ENCODE measurements at regions not wholly inside any gene's neighbourhood (a gene's known extent, or its start where the extent isn't known, plus 50 kb on each side); places are given as distances from the start of the nearest gene placed in this dataset.

GRCh38 chr11:127281534-127281933, 281.0 kb upstream of the KIRREL3 start:
- intact Hi-C loops (cut with DNase I) = no loop called here
- H3K27me3 ChIP-seq (replicated peaks; ENCODE audit: insufficient read depth) = no peaks in the 10 kb centered on the region

DNA sequence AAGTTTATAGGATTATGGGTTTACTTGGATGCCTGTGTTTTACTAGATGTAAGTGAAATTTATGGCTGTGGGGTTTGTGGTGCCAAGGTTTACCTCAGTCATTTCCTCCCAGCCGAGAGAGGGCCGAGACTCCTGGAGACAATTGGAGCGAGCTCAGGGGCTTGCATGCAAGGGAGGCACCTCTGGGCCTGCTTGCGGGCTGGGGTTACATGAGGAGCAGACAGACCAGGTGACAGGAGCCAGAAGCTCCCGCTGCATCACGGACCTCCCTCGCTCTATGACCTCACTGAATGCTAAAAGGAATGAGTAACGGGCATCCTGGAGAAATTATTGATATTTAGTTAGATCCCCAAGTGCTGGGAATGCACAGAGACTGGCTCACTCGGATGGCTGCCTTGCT, 275.2 kb upstream of the KIRREL3 start:
- 21% methylated on average over 9 of the region's 9 CpGs for whole genome bisulfite sequencing
- intact Hi-C loops (cut with DNase I) = no loop called here
- TF ChIP-seq CTCF (IDR thresholded peaks at IDR 0.05) = no peak
- DNase-seq (ENCODE audit: low spot score) = no peak
- Histone ChIP-seq H3K27me3 (replicated peaks; ENCODE audit: insufficient read depth) (no peaks in the 10 kb centered on the region), H3K27ac (no peak overlapping the region), H3K4me1 (replicated peaks) (no peaks in the 10 kb centered on the region), H3K36me3 (no peaks in the 10 kb centered on the region), H3K4me3 (no peak overlapping the region), H3K9me3 (no peaks in the 10 kb centered on the region)

More at GRCh38 chr11:127281534-127281933, 281.0 kb upstream of the KIRREL3 start:
- TF ChIP-seq POLR2AphosphoS5 (IDR thresholded peaks at IDR 0.05) (no peak), CTCF (IDR thresholded peaks at IDR 0.05) (no peak), POLR2A (IDR thresholded peaks at IDR 0.05) (no peak)
- H3K36me3 ChIP-seq = no peaks in the 10 kb centered on the region
- no peak overlapping the region for H3K27ac ChIP-seq
- H3K9me3 ChIP-seq = no peaks in the 10 kb centered on the region
- DNase-seq (ENCODE audit: low spot score) = no peak
- 100% methylated on average over 1 of the region's 1 CpG for WGBS
- H3K4me1 ChIP-seq (replicated peaks) = no peaks in the 10 kb centered on the region
- no peak overlapping the region for H3K4me3 ChIP-seq

- no peaks in the 10 kb centered on the region for H3K27me3 ChIP-seq (replicated peaks; ENCODE audit: insufficient read depth)
- DNase-seq (ENCODE audit: low spot score) = peak; percentile 34
Measured at GRCh38 chr11:127274328-127274676, 273.7 kb upstream of the KIRREL3 start.

GRCh38 chr11:127273593-127274327, 273.2 kb upstream of the KIRREL3 start:
- no peak for TF ChIP-seq POLR2AphosphoS5 (IDR thresholded peaks at IDR 0.05)
- no peak for TF ChIP-seq POLR2A (IDR thresholded peaks at IDR 0.05)
- TF ChIP-seq CTCF (IDR thresholded peaks at IDR 0.05) = no peak
- intact Hi-C loops (cut with DNase I) = no loop called here
- H3K9me3 ChIP-seq = no peaks in the 10 kb centered on the region
- H3K27me3 ChIP-seq (replicated peaks; ENCODE audit: insufficient read depth) = no peaks in the 10 kb centered on the region
- DNase-seq (ENCODE audit: low spot score) = no peak
- WGBS = 54% methylated on average over 5 of the region's 5 CpGs
- no peaks in the 10 kb centered on the region for H3K4me1 ChIP-seq (replicated peaks)
- H3K4me3 ChIP-seq = no peak overlapping the region
- H3K36me3 ChIP-seq = no peaks in the 10 kb centered on the region
- no peak overlapping the region for H3K27ac ChIP-seq

More at GRCh38 chr11:127274328-127274676, 273.7 kb upstream of the KIRREL3 start:
- H3K4me3 ChIP-seq = no peak overlapping the region
- H3K9me3 ChIP-seq = no peaks in the 10 kb centered on the region
- TF ChIP-seq POLR2A (IDR thresholded peaks at IDR 0.05) = no peak
- no peak for TF ChIP-seq POLR2AphosphoS5 (IDR thresholded peaks at IDR 0.05)
- no peak for TF ChIP-seq CTCF (IDR thresholded peaks at IDR 0.05)
- intact Hi-C loops (cut with DNase I) = no loop called here
- no peak overlapping the region for H3K27ac ChIP-seq
- no peaks in the 10 kb centered on the region for H3K4me1 ChIP-seq (replicated peaks)
- 57% methylated on average over 1 of the region's 1 CpG for WGBS
- no peaks in the 10 kb centered on the region for H3K36me3 ChIP-seq

- TF ChIP-seq POLR2AphosphoS5 (IDR thresholded peaks at IDR 0.05) = no peak
- no peak for TF ChIP-seq CTCF (IDR thresholded peaks at IDR 0.05)
- TF ChIP-seq POLR2A (IDR thresholded peaks at IDR 0.05) = no peak
- 77% methylated on average over 2 of the region's 2 CpGs for WGBS
- Histone ChIP-seq H3K27ac (no peak overlapping the region), H3K4me3 (no peak overlapping the region), H3K9me3 (no peaks in the 10 kb centered on the region), H3K36me3 (no peaks in the 10 kb centered on the region), H3K27me3 (replicated peaks; ENCODE audit: insufficient read depth) (no peaks in the 10 kb centered on the region), H3K4me1 (replicated peaks) (no peaks in the 10 kb centered on the region)
- DNase-seq (ENCODE audit: low spot score) = no peak
- intact Hi-C loops (cut with DNase I) = no loop called here
Measured at GRCh38 chr11:127270851-127271250, 270.3 kb upstream of the KIRREL3 start.

All from prostate gland (tissue), 2 donors.